OCI-LY7 (cell line): ENCODE measurements at regions not wholly inside any gene's neighbourhood (a gene's known extent, or its start where the extent isn't known, plus 50 kb on each side); places are given as distances from the start of the nearest gene placed in this dataset.
"Not testable (repeated sequence)": the region's sequence is repeated elsewhere in the genome, so short reads cannot be mapped to it uniquely, and the experiment has no call there.

Experiments
- BruUV-seq: library from RNA; stranded (reverse); fragments of 400-500 nt; replicated peaks from 2 replicates; lab custom pipeline; 2021; lab: Mats Ljungman, UMichigan
- CTCF ChIA-PET: fragments of 300-600 bp; sonication (Branson Sonifier 250); formaldehyde crosslinking; loops from one replicate; lab custom pipeline; 2022; ENCODE audit warnings: antibody characterized with exemption; ENCODE audit not compliant: unreplicated experiment; lab: Charles Lee
- POLR2A ChIA-PET: fragments of 300-600 bp; sonication (Branson Sonifier 250); formaldehyde crosslinking; loops from one replicate; lab custom pipeline; 2022; ENCODE audit warnings: antibody characterized with exemption; lab: Charles Lee
- DNase-seq: peaks from one replicate; pipeline ENCODE4 v3.0.0-alpha.2; 2015; ENCODE audit warnings: low spot score
- H2AFZ ChIP-seq: fragments of 200-600 bp; sonication (generic), shearing (Covaris generic); 2 replicates; pipeline ENCODE4 v1.6.1; 2014; ENCODE audit warnings: mild to moderate bottlenecking, antibody characterized with exemption, low read length, moderate library complexity
- H3K27ac ChIP-seq: fragments of 200-600 bp; sonication (generic); 2 replicates; pipeline ENCODE4 v1.5.1; 2014; ENCODE audit warnings: mixed run types, low read depth, mild to moderate bottlenecking, moderate library complexity, low read length, inconsistent platforms; ENCODE audit not compliant: poor library complexity, severe bottlenecking
- H3K36me3 ChIP-seq: fragments of 200-600 bp; sonication (generic); 2 replicates; pipeline ENCODE4 v1.6.1; 2014; ENCODE audit warnings: mild to moderate bottlenecking, antibody characterized with exemption, low read length, moderate library complexity, mixed read lengths; ENCODE audit not compliant: insufficient read depth
- H3K4me1 ChIP-seq: fragments of 200-600 bp; sonication (generic); 2 replicates; pipeline ENCODE4 v1.5.1; 2014; ENCODE audit warnings: mild to moderate bottlenecking, low read length; ENCODE audit not compliant: insufficient read depth, poor library complexity, severe bottlenecking
- H3K4me2 ChIP-seq: fragments of 200-600 bp; sonication (generic); 2 replicates; pipeline ENCODE4 v1.6.1; 2014; ENCODE audit warnings: mild to moderate bottlenecking, low read length
- H3K4me3 ChIP-seq: fragments of 200-600 bp; sonication (generic); 2 replicates; pipeline ENCODE4 v1.5.1; 2014; ENCODE audit warnings: mild to moderate bottlenecking, low read depth, low read length; ENCODE audit not compliant: poor library complexity, severe bottlenecking
- H3K79me2 ChIP-seq: fragments of 200-600 bp; sonication (generic); 2 replicates; pipeline ENCODE4 v1.6.1; 2016; ENCODE audit warnings: low read depth, mild to moderate bottlenecking, low read length, moderate library complexity, mixed read lengths; ENCODE audit not compliant: insufficient read depth
- H3K9me2 ChIP-seq: fragments of 200-600 bp; sonication (generic); 2 replicates; pipeline ENCODE4 v1.6.1; 2016; ENCODE audit warnings: mild to moderate bottlenecking, low read length, mixed read lengths; ENCODE audit not compliant: insufficient read depth
- H3K9me3 ChIP-seq: fragments of 200-600 bp; sonication (generic); 2 replicates; pipeline ENCODE4 v1.6.1; 2014; ENCODE audit warnings: mild to moderate bottlenecking, mixed run types, low read length, mixed read lengths
- H4K20me1 ChIP-seq: fragments of 200-600 bp; sonication (generic); 2 replicates; pipeline ENCODE4 v1.6.1; 2014; ENCODE audit warnings: mild to moderate bottlenecking, antibody characterized with exemption, low read length, moderate library complexity, mixed read lengths; ENCODE audit not compliant: insufficient read depth
- EZH2phosphoT487 ChIP-seq: fragments of 200-600 bp; sonication (generic); IDR thresholded peaks from 2 replicates; pipeline ENCODE4 v1.6.1; 2018; ENCODE audit warnings: low read depth, borderline replicate concordance, mild to moderate bottlenecking, mixed run types, antibody characterized with exemption, low read length, moderate library complexity, mixed read lengths
- intact Hi-C: fragments of 100-400 bp; cut with micrococcal nuclease; formaldehyde crosslinking; loops from one replicate; pipeline ENCODE4 v1.10.0; 2022; ENCODE audit not compliant: unreplicated experiment
- TF ChIP-seq, protein P1 (sequence below): fragments of 200-600 bp; sonication (generic); conservative IDR thresholded peaks from 2 replicates; pipeline ENCODE4 v1.5.1; 2014; ENCODE audit warnings: mild to moderate bottlenecking, antibody characterized with exemption, low read length, moderate library complexity, mixed read lengths

GRCh38 chr19:30066781-30067759, 125.0 kb downstream of the URI1 start:
- intact Hi-C loops: no loop called here
- H4K20me1 ChIP-seq: no peaks in the 10 kb centered on the region
- H3K9me2 ChIP-seq: no peaks in the 10 kb centered on the region
- H3K27ac ChIP-seq: no peak overlapping the region
- ChIA-PET CTCF (no interaction called here), POLR2A (interaction anchor here (0.5 to 0.6 kb wide), 3 partner anchors 125 to 578 kb away, joined by 3 to 7 read pairs (median 4); partner anchors contain the start of gene URI1)
- peaks cover 16% of the 10 kb centered on the region for H3K4me1 ChIP-seq
- no peak for TF ChIP-seq EZH2phosphoT487
- TF ChIP-seq, protein P1, sequence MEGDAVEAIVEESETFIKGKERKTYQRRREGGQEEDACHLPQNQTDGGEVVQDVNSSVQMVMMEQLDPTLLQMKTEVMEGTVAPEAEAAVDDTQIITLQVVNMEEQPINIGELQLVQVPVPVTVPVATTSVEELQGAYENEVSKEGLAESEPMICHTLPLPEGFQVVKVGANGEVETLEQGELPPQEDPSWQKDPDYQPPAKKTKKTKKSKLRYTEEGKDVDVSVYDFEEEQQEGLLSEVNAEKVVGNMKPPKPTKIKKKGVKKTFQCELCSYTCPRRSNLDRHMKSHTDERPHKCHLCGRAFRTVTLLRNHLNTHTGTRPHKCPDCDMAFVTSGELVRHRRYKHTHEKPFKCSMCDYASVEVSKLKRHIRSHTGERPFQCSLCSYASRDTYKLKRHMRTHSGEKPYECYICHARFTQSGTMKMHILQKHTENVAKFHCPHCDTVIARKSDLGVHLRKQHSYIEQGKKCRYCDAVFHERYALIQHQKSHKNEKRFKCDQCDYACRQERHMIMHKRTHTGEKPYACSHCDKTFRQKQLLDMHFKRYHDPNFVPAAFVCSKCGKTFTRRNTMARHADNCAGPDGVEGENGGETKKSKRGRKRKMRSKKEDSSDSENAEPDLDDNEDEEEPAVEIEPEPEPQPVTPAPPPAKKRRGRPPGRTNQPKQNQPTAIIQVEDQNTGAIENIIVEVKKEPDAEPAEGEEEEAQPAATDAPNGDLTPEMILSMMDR: no peak
- H3K4me2 ChIP-seq: peak overlapping the region; percentile 22
- no peaks in the 10 kb centered on the region for H3K36me3 ChIP-seq
- H3K9me3 ChIP-seq: no peaks in the 10 kb centered on the region
- DNase-seq: peak; percentile 51
- no peak overlapping the region for H2AFZ ChIP-seq
- H3K4me3 ChIP-seq: no peak overlapping the region
- no TSS peak for BruUV-seq
- no peaks in the 10 kb centered on the region for H3K79me2 ChIP-seq

- BruUV-seq: not testable (repeated sequence)
These were observed 126.0 kb downstream of the URI1 start for GRCh38 chr19:30067956-30068506.

GRCh38 chr19:30068528-30069395, 126.7 kb downstream of the URI1 start:
- Histone ChIP-seq H3K9me3 (no peaks in the 10 kb centered on the region), H3K27ac (no peak overlapping the region), H3K4me2 (no peak overlapping the region), H3K36me3 (no peaks in the 10 kb centered on the region), H3K79me2 (no peaks in the 10 kb centered on the region), H3K4me3 (no peak overlapping the region), H4K20me1 (no peaks in the 10 kb centered on the region), H2AFZ (no peak overlapping the region), H3K4me1 (peaks cover 16% of the 10 kb centered on the region), H3K9me2 (no peaks in the 10 kb centered on the region)
- intact Hi-C loops: no loop called here
- DNase-seq: no peak
- POLR2A ChIA-PET: no interaction called here
- CTCF ChIA-PET: no interaction called here
- BruUV-seq: no TSS peak
- no peak for TF ChIP-seq EZH2phosphoT487
- TF ChIP-seq, protein P1: no peak

More at GRCh38 chr19:30067956-30068506, 126.0 kb downstream of the URI1 start:
- H3K9me3 ChIP-seq, H3K27ac ChIP-seq, H3K36me3 ChIP-seq, intact Hi-C loops, POLR2A ChIA-PET, CTCF ChIA-PET, H3K79me2 ChIP-seq, H4K20me1 ChIP-seq, DNase-seq, H3K4me3 ChIP-seq, H3K9me2 ChIP-seq, H3K4me2 ChIP-seq, H2AFZ ChIP-seq: not testable (repeated sequence)
- H3K4me1 ChIP-seq: peaks cover 16% of the 10 kb centered on the region
